T-helper 1 cell (primary cell): ENCODE measurements at regions not wholly inside any gene's neighbourhood (a gene's known extent, or its start where the extent isn't known, plus 50 kb on each side); places are given as distances from the start of the nearest gene placed in this dataset.
"Not testable (repeated sequence)": the region's sequence is repeated elsewhere in the genome, so short reads cannot be mapped to it uniquely, and the experiment has no call there.

Source experiments
- DNase-seq, 5 donors: peaks; one replicate each; pipeline ENCODE4 v3.0.0-alpha.2; 2012 to 2020

GRCh38 chrX:34401411-34401810 lies 255.7 kb downstream of the TMEM47 start:
- DNase-seq: no peak

- DNase-seq: no peak
Observed at GRCh38 chrX:34382416-34382815, 250.3 kb upstream of the FAM47A start.

- DNase-seq: no peak
Observed at GRCh38 chrX:34381241-34381640, 249.1 kb upstream of the FAM47A start.

- no peak for DNase-seq
Observed at GRCh38 chrX:34379891-34380290, 247.8 kb upstream of the FAM47A start.

GRCh38 chrX:34377645-34378044 lies 245.5 kb upstream of the FAM47A start:
- no peak for DNase-seq

GRCh38 chrX:34371754-34372153 lies 239.6 kb upstream of the FAM47A start:
- no peak for DNase-seq

GRCh38 chrX:34365471-34365870 lies 233.4 kb upstream of the FAM47A start:
- DNase-seq: no peak

GRCh38 chrX:34350561-34351335 lies 218.6 kb upstream of the FAM47A start:
- DNase-seq: no peak

GRCh38 chrX:34343001-34343400 lies 210.9 kb upstream of the FAM47A start:
- DNase-seq: no peak

GRCh38 chrX:34341814-34342213 lies 209.7 kb upstream of the FAM47A start:
- DNase-seq: no peak

- no peak for DNase-seq
Observed at GRCh38 chrX:34341258-34341657, 209.1 kb upstream of the FAM47A start.

GRCh38 chrX:34338046-34338445 lies 205.9 kb upstream of the FAM47A start:
- DNase-seq: no peak

- not testable (repeated sequence) for DNase-seq
Observed at GRCh38 chrX:34335376-34335775, 203.3 kb upstream of the FAM47A start.

- DNase-seq: no peak
Observed at GRCh38 chrX:34332334-34332733, 200.2 kb upstream of the FAM47A start.

GRCh38 chrX:34325460-34325859 lies 193.3 kb upstream of the FAM47A start:
- DNase-seq: no peak

GRCh38 chrX:34320424-34320823 lies 188.3 kb upstream of the FAM47A start:
- not testable (repeated sequence) for DNase-seq

- DNase-seq: peak in 1 of 5 donors; percentile 22
Observed at GRCh38 chrX:34300871-34301270, 168.8 kb upstream of the FAM47A start.

- DNase-seq: no peak
Observed at GRCh38 chrX:34299451-34299967, 167.4 kb upstream of the FAM47A start.

GRCh38 chrX:34294665-34295064 lies 162.6 kb upstream of the FAM47A start:
- no peak for DNase-seq

GRCh38 chrX:34288782-34289181 lies 156.7 kb upstream of the FAM47A start:
- DNase-seq: no peak

GRCh38 chrX:34279866-34280560 lies 147.9 kb upstream of the FAM47A start:
- no peak for DNase-seq

GRCh38 chrX:34275699-34276098 lies 143.6 kb upstream of the FAM47A start:
- no peak for DNase-seq

GRCh38 chrX:34270434-34270833 lies 138.3 kb upstream of the FAM47A start:
- no peak for DNase-seq

GRCh38 chrX:34238896-34239295 lies 106.8 kb upstream of the FAM47A start:
- DNase-seq: no peak
